ENCODE measurements at regions not wholly inside any gene's neighbourhood (a gene's known extent, or its start where the extent isn't known, plus 50 kb on each side); places are given as distances from the start of the nearest gene placed in this dataset.

DNA sequence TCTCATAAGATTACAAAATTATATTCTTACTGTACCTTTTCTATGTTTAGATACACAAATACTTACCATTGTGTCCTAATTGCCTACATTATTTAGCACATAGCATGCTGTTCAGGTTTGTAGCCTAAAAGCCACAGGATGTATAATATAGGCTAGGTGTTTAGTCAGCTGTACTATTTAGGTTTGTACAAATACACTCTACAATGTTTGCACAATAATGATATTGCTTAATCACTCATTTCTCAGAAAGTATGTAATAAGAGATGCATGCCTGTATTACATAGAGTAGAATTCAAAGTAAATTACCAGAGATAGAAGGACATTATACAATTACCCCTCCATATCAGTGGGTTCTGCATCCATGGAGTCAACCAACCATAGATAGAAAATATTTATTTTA, 201.1 kb upstream of the COL3A1 start:
- no peak for TF ChIP-seq CTCF (conservative IDR thresholded peaks at IDR 0.05)
- no peak overlapping the region for H3K27ac ChIP-seq

DNA sequence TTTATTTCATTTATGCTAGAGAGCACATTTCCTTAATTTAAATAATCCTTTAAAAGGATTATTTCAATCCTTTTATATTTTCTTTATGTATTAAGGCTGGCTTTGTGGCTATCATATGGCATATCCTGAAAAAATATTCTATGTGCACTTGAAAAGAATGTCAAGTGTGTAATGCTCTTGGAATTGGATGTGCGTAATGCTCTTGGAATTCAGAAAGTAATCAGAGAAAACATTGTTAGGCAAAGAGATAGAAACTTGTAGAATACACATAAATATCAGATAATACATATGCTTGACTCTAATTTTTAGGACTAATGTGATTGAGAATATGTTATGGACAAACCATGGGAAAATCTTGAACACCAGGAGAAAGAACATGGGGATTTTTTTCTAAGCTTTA, 197.5 kb upstream of the COL3A1 start:
- TF ChIP-seq CTCF (conservative IDR thresholded peaks at IDR 0.05), result no peak
- no peak overlapping the region for H3K27ac ChIP-seq

- no peak for TF ChIP-seq CTCF (conservative IDR thresholded peaks at IDR 0.05)
- H3K27ac ChIP-seq, result no peak overlapping the region
These were observed 189.9 kb upstream of the COL3A1 start for GRCh38 chr2:188784269-188784762.

DNA sequence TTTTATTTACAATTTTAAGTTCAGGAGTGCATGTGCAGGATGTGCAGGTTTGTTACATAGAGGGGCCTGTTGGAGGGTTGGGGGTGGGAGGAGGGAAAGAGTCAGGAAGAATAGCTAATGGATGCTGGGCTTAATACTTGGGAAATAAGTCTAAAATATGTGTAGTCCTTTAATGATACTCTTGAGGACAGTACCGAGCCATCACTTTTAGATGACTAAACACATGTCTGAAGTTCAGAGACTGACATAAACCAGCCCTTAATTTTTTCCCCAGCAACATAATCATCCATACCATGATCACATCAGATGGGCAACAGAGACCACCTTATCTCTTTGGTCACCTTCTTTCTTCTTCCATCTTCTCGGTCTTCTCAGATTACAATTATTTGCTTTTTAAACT, 189.1 kb upstream of the COL3A1 start:
- no peak for TF ChIP-seq CTCF (conservative IDR thresholded peaks at IDR 0.05)

GRCh38 chr2:188785490-188785889, 188.7 kb upstream of the COL3A1 start:
- no peak for TF ChIP-seq CTCF (conservative IDR thresholded peaks at IDR 0.05)
- no peak overlapping the region for H3K27ac ChIP-seq

More for the DNA sequence above, 189.1 kb upstream of the COL3A1 start:
- H3K27ac ChIP-seq, result no peak overlapping the region

GRCh38 chr2:188786368-188786841, 187.8 kb upstream of the COL3A1 start:
- TF ChIP-seq CTCF (conservative IDR thresholded peaks at IDR 0.05), result no peak
- no peak overlapping the region for H3K27ac ChIP-seq

GRCh38 chr2:188787021-188787657, 187.0 kb upstream of the COL3A1 start:
- TF ChIP-seq CTCF (conservative IDR thresholded peaks at IDR 0.05), result no peak
- H3K27ac ChIP-seq, result no peak overlapping the region
